ENCODE measurements at regions not wholly inside any gene's neighbourhood (a gene's known extent, or its start where the extent isn't known, plus 50 kb on each side); places are given as distances from the start of the nearest gene placed in this dataset.

DNA sequence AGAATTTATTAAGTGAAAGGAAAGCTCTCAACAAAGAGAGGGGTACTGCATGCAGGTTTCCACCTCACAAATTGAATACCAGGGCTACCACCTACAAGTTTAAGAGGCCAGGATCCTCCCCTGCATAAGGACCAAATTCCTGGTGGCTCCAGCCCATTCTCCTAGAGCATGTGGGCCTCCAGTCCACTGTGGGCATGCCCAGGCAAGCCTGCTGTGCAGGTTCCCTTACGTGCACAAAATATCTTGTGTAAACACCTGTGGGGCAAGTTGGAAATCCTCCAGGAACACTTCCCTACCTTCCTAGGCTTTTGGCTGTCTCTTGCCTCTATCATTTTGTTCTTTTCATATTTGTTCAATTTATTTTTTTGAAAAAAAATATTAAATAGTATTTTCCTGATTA, 724.3 kb downstream of the ARAP2 start:
- DNase-seq (no peak), ATAC-seq (ENCODE audit: poor library complexity) (no peak)
- intact Hi-C loops (cut with DNase I): no loop called here

- intact Hi-C loops (cut with DNase I): no loop called here
- no peak for DNase-seq
- ATAC-seq (ENCODE audit: poor library complexity): no peak
Measured at GRCh38 chr4:35521682-35522081, 722.6 kb downstream of the ARAP2 start.

DNA sequence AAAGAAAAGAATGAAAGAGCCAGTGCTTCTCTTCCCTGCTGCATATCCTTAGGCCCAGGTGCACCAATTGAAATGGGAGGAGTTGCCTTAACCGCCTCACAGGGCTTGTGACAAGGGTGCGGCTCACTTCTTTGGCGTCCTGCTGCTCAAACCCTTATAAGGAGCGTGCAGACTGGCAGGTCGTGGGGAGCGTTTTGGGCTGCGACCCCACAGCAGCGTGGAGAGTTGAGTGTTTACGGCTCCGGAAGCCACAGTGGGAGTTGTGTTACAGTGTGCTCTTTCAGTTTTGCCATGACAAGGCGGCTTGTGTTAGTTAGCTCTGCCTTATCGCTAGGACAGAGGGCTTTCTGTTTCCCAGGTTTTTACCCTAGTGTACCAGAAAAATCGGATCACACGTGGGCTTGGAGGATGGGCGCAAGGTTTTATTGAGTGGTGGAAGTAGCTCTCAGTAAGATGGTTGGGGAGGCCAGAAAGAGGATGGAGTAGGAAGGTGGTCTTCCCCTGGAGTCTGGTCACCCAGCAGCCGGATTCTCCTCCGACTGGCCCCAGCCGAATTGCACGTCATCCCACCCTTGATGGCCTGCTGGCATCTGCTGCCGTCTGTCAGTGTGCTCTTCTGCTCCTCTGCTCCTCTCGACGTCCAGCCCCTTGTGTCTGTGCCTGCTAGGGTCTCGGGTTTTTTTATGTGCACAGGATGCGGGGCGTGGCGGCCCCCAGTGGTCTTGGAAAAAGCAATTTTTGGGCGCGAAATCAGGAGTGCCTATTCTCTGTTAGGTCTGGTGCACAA, 718.9 kb downstream of the ARAP2 start:
- DNase-seq: peak; percentile 10
- no peak for ATAC-seq (ENCODE audit: poor library complexity)
- intact Hi-C loops (cut with DNase I): no loop called here

GRCh38 chr4:35526456-35526855, 717.9 kb downstream of the ARAP2 start:
- no peak for DNase-seq
- ATAC-seq (ENCODE audit: poor library complexity): no peak
- intact Hi-C loops (cut with DNase I): no loop called here

- intact Hi-C loops (cut with DNase I): no loop called here
- DNase-seq (no peak), ATAC-seq (ENCODE audit: poor library complexity) (no peak)
Measured at GRCh38 chr4:35534962-35535361, 709.4 kb downstream of the ARAP2 start.

DNA sequence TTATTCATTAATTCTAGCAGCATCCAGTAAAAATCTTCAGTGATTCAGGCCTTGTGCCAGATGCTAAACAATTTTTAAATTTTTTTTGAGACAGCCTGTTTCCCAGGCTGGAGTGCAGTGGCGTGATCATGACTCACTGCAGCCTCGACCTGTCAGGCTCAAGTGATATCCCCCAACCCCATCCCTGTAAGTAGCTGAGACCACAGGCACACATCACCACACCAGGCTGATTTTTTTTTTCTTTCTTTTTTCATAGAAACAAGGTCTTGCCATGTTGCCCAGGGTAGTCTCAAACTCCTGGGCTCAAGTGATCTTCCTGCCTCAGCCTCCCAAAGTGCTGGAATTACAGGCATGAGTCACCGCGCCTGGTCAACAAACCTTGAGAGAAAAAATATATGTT, 705.5 kb downstream of the ARAP2 start:
- DNase-seq (no peak), ATAC-seq (ENCODE audit: poor library complexity) (no peak)
- intact Hi-C loops (cut with DNase I): no loop called here

DNA sequence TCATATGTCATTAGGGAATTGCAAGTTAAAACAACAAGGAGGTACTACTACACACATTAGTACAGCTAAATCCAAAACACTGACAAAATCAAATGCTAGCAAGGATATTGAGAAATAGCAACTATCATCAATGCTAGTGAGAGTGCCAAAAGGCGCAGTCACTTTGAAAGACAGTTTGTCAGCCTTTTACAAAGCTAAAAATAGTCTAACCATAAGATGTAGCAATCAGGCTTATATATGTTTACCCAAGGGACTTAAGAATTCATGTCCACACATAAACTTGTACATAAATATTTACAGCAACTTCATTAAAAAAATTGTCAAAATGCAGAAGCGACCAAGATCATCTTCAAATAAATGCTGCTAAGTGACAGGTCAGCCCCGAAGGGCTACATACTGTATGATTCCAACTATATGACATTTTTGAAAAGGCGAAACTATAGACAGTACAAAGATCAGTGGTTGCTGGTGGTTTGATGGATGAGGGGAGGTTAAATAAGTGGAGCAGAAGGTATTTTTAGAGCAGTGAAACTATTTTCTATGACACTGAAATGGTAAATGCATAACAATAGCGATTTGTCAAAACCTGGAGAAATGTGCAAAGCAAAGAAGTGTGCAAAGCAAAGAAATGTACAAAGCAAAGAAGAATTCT, 704.8 kb downstream of the ARAP2 start:
- DNase-seq: no peak
- ATAC-seq (ENCODE audit: poor library complexity): no peak
- intact Hi-C loops (cut with DNase I): no loop called here

DNA sequence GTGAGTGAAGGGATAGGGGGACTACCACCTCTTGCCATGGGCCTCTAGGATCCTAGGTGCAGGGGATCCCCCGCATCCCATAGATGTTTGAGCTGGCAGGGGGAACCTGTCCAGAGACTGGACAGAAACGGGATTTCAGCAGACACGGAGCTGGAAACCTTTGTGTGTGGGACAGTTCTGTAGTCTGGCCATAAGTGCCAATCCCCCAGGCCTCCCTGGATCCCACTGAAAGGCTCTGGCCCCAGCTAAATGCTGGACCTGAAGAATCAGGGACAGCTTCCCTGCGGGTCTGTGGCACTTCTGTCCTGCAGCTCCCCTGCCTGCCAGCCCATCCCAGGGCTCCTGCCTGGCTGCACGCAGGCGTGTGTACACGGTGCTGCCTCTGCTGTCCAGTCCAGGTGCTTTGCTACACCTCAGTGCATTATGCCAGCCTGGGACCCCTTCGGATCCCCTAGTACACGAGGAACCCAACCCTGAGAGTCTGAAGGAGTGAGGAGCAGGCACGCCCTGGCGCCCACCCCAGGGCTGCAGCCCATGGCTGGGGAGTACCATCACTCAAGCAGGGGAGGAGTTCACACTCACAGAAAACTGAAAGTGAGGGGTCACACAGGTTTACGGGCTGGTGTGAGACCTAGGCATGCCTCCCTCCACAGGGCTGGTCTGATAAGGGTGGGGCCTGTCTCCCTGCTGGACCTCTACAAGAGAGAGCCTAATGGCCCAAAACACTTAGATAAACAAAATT, 703.0 kb downstream of the ARAP2 start:
- no peak for ATAC-seq (ENCODE audit: poor library complexity)
- intact Hi-C loops (cut with DNase I): no loop called here

GRCh38 chr4:35541888-35542213, 702.5 kb downstream of the ARAP2 start:
- no peak for ATAC-seq (ENCODE audit: poor library complexity)

More for the DNA sequence above, 703.0 kb downstream of the ARAP2 start:
- DNase-seq: peak; percentile 14

GRCh38 chr4:35548921-35549320, 695.4 kb downstream of the ARAP2 start:
- ATAC-seq (ENCODE audit: poor library complexity) (no peak), DNase-seq (no peak)
- intact Hi-C loops (cut with DNase I): no loop called here

More at GRCh38 chr4:35541888-35542213, 702.5 kb downstream of the ARAP2 start:
- intact Hi-C loops (cut with DNase I): no loop called here
- DNase-seq: no peak

- ATAC-seq (ENCODE audit: poor library complexity): no peak
- intact Hi-C loops (cut with DNase I): no loop called here
- DNase-seq: no peak
Measured at GRCh38 chr4:35556387-35556786, 687.9 kb downstream of the ARAP2 start.

DNA sequence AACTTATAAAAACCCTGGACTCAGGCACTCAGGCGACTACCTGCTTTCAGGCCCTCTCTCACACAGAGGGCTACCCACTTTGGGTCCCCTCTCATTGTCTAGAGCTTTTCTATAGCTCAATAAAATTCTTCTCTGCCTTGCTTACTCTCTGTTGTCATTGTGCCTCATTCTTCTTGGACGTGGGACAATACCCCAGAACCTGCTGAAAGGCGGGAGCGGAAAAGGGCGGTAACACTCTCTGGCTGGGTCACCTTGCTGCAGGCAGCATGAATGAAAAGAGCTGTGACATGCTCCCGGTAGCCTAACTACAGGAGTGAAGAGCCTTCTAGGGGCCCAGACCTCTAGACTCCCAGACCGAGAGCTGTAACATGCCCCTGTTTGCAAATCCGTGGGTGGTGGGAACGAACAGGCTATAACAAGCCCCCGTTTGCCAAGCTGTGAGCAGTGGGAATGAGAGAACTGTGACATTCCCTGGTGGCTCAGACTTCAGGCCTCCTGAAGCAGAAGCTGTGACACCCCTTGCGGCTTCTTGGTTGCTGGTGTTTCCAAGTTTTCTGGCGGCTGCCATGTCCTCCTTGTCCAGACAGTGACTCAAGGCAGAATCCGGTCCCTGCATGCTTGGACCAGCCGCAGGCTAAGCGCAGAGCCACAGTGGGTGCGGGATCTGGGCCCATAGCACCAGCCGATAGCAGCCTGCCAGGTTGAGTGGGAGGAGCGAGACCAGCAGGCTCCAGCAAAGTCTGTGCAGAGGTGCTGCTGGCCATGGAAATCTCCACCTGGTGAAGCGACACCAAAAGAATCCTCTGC, 684.6 kb downstream of the ARAP2 start:
- intact Hi-C loops (cut with DNase I): no loop called here
- ATAC-seq (ENCODE audit: poor library complexity): no peak

DNA sequence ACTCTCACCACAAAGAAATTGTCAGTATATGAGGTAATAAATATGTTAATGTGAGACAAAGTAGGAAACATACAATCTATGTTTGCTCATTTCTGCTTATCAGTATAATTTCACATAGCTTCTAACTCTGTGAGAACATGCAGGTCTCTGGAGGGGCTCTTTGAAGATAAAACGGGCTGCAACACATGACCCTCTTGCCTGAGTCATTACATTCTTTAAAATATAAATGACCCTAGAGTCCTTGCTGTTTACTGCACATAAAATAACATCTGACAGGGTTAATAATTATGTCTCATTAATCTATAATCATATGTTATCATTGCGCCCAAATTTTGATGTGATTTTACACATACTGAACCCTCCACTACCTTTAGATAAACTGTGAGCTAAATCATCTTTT, 681.5 kb downstream of the ARAP2 start:
- intact Hi-C loops (cut with DNase I): no loop called here
- ATAC-seq (ENCODE audit: poor library complexity) (no peak), DNase-seq (no peak)

More for the DNA sequence above, 684.6 kb downstream of the ARAP2 start:
- peak; percentile 31 for DNase-seq

DNA sequence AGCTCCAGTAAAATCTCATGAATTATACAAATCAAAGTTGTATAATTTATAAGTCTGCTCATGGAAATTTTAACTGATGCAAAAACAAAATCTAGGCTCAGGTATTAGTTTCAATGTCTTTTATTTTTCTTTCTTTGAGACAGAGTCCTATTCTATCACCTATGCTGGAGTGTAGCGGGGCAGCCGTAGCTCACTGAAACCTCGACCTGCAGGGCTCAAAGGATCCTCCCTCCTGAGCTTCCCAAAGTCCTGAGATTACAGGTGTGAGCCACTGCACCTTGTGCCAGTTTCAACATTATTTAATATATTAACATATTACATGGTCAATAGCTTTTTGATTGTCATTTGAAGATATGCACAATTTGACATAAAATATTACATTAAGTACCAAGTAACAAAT, 678.7 kb downstream of the ARAP2 start:
- DNase-seq (peak; percentile 17), ATAC-seq (ENCODE audit: poor library complexity) (no peak)
- intact Hi-C loops (cut with DNase I): no loop called here

- ATAC-seq (ENCODE audit: poor library complexity) (no peak), DNase-seq (no peak)
- intact Hi-C loops (cut with DNase I): no loop called here
Measured at GRCh38 chr4:35591035-35591434, 653.3 kb downstream of the ARAP2 start.

DNA sequence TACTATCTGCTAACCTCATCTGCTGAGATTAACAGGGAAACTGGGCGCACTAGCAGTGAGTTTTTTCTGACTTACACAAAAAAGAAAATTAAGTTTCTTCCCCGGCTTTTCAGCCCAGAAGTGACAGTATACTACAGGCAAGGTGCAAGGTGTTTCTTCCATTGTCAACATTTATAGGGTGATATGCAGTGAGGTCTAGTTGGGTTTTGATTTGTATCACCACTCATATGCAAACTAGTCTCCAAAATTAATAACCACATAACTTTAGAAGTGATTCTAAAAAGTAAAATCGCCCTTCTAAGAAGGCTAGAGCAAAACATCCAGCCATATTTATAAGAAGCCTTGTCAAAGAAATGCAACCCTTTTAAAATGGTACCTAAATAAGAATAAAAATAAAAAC, 640.1 kb downstream of the ARAP2 start:
- no peak for ATAC-seq (ENCODE audit: poor library complexity)
- intact Hi-C loops (cut with DNase I): no loop called here
- DNase-seq: no peak

GRCh38 chr4:35604724-35605123, 639.6 kb downstream of the ARAP2 start:
- ATAC-seq (ENCODE audit: poor library complexity) (no peak), DNase-seq (no peak)
- intact Hi-C loops (cut with DNase I): no loop called here

DNA sequence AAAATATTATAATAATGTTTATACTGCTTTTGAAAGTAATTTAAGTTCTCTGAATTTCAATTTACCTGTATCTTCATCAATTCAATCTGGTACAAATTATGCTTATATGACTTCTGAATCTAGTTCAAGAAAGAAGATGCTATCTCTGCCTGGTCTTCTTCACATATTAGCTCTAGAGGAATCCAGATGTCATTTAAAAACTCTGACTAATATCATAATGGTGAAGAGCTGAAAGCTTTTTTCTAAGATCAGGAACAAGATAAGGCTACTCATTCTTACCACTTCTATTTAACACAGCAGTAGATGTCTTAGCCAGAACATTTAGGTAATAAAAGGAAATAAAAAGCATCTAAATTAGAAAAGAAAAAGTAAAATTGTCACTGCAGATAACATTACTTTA, 636.1 kb downstream of the ARAP2 start:
- intact Hi-C loops (cut with DNase I): no loop called here
- ATAC-seq (ENCODE audit: poor library complexity): no peak
- no peak for DNase-seq

DNA sequence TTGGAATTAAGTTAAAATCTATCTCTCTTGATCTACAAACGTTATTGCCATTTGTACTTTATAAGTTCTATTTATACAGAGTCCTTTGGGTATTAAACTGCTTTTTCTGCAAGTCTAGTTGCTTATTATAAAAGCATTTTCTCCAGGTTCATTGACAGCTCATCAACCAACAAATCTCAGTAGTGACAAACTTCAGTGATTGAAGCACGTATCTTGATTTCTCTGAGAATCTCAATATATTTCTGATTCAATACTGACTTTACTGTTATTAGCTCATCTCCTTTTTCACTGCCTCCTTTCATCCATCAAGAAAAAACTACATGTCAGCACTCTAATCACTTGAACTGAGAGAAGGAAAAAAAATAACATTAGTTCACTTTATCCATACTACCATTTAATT, 630.2 kb downstream of the ARAP2 start:
- intact Hi-C loops (cut with DNase I): no loop called here
- ATAC-seq (ENCODE audit: poor library complexity) (no peak), DNase-seq (no peak)
